Occipital lobe (tissue), 1 donor: ENCODE measurements at regions not wholly inside any gene's neighbourhood (a gene's known extent, or its start where the extent isn't known, plus 50 kb on each side); places are given as distances from the start of the nearest gene placed in this dataset.
"Not testable (repeated sequence)": the region's sequence is repeated elsewhere in the genome, so short reads cannot be mapped to it uniquely, and the experiment has no call there.

Source experiments
- DNase-seq: peaks from one replicate; lab custom pipeline; 2025; lab: John Stamatoyannopoulos, UW

DNA sequence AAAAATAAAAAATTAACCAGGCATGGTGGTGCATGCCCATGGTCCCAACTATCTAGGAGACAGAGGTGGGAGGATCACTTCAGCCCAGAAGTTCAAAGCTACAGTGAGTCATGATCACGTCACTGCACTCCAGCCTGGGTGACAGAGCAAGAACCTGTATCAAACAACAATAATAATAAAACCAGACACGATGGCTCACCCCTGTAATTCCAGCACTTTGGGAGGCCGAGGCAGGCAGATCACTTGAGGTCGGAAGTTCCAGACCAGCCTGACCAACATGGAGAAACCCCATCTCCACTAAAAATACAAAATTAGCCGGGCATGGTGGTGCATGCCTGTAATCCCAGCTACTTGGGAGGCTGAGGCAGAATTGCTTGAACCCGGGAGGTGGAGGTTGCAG lies 159.4 kb downstream of the SKIDA1 start:
- DNase-seq = not testable (repeated sequence)

DNA sequence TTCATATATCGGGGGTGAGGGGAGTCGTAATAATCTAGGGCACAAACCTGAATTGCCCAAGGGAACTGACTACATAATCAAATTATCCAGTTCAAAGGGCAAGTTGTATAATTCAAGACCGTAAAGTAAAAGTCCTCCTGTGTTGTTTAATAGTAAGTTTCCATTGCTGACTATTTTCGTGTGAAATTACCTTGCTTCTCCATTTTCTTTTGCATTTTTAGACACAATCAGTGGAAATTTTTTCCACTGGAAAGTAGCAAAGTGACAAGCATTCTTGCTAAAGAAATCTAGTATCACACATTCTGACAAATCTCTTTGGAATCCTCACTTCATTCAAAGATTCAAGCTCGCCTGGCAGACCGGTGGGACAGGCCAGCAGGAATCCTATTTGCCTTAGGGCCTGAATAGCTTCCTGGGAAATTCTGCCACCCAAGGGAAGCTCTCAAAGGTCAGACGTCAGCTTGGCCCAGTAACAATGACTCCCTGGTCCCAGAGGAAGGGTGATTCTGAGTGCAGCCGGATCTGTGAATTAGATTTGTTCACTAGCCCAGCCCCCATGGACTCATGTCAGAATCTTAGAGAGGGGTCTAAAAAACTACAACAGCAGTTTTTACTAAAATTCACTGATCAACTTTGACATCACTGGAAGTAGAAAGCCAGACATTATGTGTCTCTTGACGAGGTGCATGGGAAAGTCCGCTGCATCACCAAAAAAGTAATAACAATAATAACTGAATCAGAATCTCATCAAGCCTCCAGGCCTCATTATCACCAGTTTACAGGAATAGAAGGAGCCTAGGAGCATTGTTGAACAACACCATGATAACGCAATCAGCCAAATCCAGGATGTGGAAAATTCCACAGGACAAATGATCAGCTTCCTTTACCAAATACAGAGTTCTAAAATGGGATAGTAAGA lies 161.0 kb downstream of the SKIDA1 start:
- DNase-seq = peak; percentile 1

DNA sequence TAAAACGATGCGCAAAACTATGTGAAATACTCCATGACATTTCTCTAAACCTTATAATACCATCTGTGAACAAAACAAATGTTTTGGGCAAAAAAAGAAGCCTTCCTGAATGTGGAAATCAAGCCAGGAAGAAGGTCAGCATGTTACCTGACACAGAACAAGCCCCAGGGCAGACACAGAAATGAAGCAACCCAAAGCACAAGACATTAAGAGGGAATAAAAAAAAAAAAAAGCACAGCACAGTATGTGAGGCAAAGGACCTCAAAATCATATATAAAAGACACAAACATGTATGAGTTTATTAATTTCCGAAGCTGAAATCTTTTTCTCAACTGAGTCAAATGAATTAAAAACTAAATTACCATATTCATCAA lies 161.8 kb downstream of the SKIDA1 start:
- no peak for DNase-seq

DNA sequence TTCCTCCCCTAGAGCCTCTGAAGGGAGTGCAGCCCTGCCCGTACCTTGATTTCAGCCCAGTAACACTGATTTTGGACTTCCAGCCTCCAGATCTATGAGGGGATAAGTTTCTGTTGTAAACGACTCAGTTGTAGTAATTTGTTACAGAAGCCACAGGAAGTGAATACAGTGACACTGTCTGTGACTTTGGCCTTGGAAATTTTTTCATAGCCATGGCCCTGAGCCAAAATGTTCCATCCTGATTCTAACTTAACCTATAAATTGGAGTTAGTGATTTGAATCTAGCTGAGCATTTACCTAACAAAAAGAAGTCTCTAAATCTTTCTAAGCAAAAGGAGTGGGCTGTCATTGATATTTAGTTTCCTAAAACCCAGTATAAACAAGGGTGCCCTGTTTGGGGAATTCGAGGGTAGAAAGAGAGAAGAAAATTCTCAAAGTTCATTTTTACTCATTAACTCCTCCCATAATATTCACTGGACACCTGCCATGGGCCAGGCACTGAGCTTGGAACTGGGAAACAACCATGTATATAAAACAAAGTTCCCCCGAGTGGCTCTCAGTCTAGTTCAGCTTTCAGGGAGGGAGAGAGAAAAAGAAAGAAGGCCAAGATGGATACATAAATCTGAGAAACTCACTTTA lies 162.3 kb downstream of the SKIDA1 start:
- DNase-seq = no peak

DNA sequence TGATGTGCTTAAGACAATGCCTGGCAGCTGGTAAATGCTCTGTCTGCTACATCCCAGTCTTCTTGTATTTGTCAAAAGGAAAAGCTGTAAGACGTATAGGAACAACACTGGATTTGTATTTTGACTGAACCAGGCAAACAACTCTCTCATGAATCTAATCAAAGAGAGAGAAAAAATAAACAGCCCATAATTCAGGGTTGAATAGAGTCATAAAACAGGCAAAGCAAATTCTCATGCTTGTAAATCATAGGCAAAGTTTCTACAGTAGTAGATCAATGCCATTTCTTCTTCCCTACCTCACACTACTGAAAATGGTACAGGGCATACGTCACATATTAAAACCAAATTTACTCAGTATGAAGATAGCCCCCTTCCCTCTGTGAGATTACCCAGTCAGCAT lies 166.3 kb downstream of the SKIDA1 start:
- DNase-seq = no peak

DNA sequence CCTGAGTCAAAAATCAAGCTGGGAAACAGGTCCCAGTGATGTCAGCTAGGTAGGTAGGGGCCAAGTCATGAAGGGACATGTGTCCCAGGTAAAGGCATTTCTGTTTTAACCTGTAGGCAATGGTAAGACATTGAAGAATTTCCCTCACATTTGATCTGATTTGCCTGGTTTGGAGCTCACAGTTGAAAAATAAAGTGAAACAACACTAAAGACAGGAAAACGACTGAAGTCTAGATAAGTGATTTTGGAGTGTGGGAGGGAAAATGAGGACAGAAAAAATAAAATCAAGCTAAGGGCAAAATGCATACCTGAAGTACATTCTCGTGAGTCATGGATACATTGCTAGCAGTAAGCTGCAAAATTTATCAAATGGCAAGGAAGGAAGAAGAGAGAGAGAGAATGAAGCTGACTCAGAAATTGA lies 169.9 kb downstream of the SKIDA1 start:
- DNase-seq = no peak

DNA sequence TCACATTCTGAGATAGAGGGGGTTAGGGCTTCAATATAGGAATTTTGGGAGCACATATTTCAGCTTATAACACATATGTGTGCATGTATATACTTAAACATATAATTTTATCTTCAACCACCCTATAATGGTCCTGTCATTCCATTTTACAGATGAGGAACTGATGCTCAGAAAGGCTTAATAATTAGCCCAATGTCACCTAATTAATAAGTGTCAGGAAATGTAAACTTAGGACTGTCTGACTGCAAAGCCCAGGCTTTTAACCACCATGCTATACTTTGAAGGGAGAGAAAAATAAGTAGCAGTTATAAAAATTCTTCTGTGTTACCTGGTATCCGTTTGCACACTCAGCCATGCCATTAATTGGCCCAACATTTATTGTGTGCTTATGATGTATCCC lies 172.6 kb downstream of the SKIDA1 start:
- DNase-seq = no peak

DNA sequence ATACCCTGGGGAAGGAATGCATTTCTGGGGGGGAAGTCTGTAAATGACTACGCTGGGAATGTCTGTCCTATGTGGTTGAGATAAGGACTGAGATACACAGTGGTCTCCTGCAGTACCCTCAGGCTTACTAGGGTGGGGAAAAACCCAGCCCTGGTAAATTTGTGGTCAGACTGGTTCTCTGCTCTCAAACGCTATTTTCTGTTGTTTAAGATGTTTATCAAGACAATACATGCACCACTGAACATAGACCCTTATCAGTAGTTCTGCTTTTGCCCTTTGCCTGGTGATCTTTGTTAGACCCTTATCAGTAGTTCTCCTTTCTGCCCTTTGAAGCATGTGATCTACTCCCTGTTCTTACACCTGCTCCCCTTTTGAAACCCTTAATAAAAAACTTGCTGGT lies 173.9 kb downstream of the SKIDA1 start:
- DNase-seq = not testable (repeated sequence)

DNA sequence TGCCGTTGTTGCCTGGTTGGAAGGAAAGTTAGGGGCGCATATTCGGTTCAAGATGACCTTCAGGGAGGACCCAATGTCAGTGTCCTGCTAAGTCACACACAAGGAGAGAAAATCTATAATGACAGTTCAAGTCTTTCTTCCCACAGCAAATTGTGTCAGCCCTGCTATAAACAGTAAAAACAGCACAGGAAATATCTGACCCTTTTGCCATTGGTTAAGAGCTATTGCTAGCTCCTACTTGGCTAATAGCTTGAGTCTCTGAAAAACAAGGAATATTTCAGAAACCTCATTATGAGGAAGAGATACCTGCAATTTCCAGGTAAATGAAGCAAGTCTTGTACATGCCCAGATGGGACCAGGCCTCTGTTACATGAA lies 175.6 kb downstream of the SKIDA1 start:
- no peak for DNase-seq

DNA sequence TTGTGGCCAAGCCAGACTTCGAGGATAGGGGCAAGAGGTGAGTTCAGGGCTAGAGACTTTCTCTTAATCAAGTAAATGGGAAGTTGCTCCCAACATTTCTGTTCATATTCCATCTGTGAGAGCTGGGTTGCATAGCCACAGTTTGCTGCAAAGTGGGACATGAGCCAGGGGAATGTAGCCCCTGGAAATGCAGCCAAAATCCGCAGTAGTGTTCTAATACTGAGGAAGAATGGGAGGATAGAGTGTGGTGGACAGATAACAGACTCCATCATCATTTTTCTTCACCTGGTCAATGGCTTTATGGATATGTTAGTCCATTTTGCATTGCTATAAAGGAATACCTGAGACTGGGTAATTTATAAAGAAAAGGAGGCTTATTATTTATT lies 177.7 kb downstream of the SKIDA1 start:
- DNase-seq = no peak

DNA sequence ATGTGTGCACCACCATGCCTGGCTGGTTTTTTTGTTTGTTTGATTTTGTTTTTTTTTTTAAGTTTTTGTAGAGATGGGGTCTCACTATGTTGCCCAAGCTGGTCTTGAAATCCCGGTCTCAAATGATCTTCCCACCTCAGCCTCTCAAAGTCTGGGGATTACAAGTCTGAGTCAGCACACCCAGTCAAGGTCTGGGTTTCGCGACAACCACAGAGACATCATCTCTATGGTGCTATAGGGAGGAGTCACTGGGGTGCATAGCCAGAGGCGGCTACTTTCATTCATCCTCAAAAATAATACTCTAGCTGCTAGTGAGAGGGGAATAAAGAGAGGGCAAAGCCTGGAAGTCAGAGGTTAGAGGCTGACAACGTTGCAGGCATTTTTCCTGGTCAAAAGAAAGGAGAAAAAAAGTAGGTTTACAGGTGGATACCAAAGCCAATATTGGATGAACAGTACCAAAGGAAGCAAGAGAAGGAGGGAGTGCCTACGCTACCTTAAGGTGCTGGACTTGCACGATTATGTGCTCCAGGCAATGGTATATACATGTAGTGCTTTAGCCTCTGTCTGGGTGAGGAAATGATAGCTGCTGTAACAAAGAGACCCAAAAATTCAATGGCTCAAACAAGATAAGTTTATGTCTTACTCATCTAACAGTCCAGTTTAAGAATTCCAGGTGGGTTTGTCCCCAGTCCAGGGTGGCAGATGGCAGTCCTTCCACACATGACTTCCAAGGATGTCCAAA lies 178.3 kb downstream of the SKIDA1 start:
- no peak for DNase-seq

DNA sequence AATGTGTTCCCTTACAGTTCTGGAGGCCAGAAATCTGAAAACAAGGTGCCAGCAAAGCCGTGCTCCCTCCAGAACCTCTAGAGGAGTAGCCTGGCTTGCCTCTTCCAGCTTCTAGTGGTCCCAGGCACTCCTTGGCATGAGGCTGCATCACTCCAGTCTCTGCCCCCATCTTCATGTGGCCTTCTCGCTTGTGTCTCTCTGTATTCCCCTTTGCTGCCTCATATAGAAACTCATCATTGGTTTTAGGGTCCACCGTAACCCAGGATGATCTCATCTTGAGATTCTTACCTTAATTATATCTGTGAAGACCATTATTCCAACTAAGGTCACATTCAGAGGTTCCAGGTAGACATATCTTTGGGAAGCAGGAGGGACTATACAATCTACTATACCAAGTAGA lies 182.4 kb downstream of the SKIDA1 start:
- no peak for DNase-seq

DNA sequence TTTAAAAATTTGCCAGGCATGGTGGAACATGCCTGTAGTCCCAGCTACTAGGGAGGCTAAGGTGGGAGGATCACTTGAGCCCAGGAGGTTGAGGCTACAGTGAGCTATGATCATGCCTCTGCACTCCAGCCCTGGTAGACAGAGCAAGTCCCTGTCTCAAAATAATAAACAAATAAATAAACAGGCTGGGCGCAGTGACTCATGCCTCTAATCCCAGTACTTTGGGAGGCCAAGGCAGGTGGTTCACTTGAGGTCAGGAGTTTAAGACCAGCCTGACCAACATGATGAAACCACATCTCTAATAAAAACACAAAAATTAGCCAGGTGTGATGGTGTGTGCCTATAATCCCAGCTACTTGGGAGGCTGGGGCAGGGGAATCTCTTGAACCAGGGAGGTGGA lies 183.0 kb downstream of the SKIDA1 start:
- not testable (repeated sequence) for DNase-seq

DNA sequence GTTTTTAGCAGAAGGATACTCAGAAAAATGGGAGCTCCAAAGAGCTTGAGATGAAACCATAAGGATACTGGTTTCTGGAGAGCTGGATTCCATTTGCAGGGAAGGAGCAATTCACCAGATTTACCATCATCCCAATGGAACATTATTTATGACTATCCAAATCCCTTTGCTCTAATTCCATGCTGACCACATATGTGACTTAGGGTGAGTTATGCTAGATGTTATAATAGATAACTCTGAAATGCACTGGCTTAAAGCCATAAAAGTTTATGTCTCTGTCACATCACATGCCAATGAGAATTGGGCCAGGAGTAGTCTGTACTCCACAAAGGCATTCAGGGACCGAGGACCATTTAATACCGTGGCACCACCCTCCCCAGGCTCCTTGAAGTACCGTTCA lies 185.2 kb downstream of the SKIDA1 start:
- DNase-seq = no peak

DNA sequence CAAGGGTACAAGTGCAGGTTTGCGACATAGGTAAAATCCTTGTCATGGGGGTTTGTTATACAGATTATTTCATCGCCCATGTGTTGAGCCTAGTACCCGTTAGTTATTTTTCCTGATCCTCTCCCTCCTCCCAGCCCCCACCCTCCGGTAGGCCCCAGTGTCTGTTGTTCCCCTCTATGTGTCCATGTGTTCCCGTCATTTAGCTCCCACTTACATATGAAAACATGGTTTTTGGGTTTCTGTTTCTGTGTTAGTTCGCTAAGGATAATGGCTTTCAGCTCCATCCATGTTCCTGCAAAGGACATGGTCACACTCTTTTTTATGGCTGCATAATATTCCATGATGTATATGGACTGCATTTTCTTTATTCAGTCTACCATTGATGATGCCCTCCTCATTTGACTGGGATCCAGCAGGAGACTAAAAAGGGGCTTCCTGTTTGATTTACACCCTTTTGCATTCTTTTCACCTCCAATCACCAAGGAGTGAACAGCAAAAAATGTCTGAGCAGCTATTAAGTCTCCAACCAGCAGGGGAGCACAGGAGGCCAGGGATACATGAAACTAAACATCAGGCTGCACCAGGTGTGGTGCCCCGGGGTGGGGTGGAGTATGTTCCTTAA lies 188.2 kb downstream of the SKIDA1 start:
- no peak for DNase-seq

DNA sequence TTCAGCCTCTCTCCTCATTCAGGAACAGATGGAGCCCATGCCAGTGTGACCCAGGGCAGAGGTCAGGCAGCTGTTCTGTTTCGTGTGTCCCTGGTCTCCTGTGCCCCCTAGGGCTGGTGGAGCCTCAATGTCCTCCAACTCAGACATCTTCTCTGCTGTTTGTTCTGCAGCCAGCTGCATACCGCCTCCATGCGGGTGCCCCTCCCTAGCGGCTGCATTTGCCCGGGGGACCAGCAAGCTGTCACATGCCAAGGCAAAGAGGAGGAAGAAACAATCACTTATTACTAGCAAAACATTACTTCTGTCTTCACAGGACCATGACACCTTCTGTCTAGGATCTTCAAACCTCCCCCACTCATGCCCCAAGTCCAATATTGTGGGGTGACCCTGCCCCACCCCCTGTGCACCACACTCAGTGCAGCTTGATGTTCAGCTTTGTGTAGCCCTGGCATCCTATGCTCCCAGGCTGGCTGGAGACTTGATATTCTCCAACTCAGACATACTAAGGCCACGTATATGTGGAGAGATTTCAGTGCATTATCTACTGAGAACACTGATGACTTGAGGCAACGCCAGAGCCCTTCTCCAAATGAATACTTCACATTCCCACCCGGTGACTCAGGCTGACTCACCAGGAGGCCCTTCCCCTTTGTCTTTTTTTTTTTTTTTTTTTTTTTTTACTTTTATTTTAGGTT lies 188.9 kb downstream of the SKIDA1 start:
- DNase-seq = no peak

DNA sequence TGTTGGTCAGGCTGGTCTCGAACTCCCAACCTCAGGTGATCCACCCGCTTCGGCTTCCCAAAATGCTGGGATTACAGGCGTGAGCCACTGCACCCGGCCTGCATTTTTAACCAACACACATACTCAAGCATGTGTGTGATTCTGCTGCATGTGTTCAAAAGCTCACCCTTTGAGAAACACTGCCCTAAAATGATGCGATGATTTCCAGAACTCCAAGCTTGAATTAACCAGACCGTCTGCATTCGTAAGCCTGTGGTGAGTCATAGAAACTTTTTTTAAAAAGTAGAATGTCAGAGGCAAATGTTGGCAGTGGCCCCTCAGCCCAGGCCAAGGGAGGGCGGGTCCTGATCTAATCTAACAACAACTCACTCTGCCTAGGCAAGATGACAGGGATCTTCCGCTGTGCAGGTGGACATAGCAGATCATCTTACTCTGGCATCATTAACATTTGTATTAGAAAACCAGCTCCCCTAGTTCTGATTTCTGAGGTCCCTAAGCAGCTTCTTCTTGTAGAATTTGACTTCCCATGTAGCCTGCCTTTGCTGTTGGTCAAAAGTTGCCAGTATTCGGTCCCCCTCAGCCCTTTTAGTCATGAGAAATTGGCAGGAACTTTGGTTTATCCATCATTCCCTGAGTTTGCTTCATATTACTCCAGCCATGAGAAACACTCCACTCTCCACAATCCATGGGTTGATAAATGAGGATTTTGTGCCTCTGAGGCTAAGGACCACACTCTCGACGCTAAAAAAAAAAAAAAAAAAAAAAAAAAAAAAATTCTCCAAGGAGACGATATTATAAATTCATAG lies 190.4 kb downstream of the SKIDA1 start:
- DNase-seq = no peak

DNA sequence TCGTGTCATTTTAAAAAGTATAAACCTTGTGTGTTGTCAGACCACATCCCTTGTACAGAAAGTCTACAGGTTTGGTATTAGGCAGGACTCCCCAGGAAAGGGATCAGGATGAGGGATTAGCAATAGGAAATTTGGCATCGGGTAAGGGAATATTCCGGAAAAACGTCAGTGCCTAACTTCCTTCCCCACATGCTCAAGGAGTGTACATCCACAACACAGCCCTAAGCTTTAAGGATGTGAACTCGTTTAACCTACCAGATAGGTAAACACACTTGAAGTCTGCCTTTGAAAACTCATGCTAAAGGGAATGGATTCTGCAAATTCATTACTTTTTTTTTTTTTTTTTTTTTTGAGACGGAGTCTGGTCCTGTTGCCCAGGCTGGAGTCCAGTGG lies 194.9 kb downstream of the SKIDA1 start:
- no peak for DNase-seq

DNA sequence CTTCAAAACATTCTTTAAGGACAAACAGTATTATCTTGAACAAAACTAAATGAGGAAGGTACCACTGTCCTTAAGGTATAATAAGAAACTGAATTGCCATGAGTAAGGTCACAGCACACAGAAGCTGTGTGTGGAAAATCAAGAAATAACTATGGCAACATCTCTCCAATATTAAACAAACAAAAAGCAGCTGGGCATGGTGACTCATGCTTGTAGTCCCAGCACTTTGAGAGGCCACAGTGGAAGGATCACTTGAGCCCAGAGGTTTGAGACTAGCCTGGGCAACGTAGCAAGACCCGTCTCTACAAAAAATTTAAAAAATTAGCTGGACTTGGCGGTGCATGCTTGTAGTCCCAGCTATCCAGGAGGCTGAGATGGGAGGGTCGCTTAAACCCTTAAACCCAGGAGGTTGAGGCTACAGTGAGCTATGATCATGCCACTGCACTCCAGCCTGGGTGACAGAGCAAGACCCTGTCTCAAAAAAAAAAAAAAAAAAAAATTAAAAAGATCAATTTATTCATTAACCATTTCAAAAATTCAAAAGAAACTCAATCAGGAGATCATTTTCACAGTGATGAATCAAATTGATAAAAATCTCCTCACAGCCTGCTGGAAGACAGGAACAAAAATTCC lies 195.4 kb downstream of the SKIDA1 start:
- DNase-seq = no peak
